ENCODE measurements at regions not wholly inside any gene's neighbourhood (a gene's known extent, or its start where the extent isn't known, plus 50 kb on each side); places are given as distances from the start of the nearest gene placed in this dataset.

GRCh38 chr13:91106565-91106964, 240.9 kb upstream of the MIR17HG start:
- Histone ChIP-seq H3K4me1 (replicated peaks in 1 of 2; ENCODE audit: control insufficient read depth in 2 of 2, insufficient read depth in 2 of 2, low read length in 2 of 2) (no peaks in the 10 kb centered on the region), H3K36me3 (ENCODE audit: control insufficient read depth, insufficient read depth, low read length) (no peaks in the 10 kb centered on the region), H2AFZ (ENCODE audit: low read depth, low read length) (no peak overlapping the region), H3K4me2 (ENCODE audit: insufficient read depth, low read length) (no peak overlapping the region), H3K9me3 (replicated peaks; ENCODE audit: control insufficient read depth, insufficient read depth, low read depth, low read length) (no peaks in the 10 kb centered on the region; the same call in 1 of the 2 replicates), H3K4me3 (no peak overlapping the region), H3K9me1 (ENCODE audit: control insufficient read depth, insufficient read depth, low read length) (no peaks in the 10 kb centered on the region), H3K27ac (ENCODE audit: extremely low read depth, low read depth, low read length) (no peak overlapping the region), H3K79me2 (ENCODE audit: control insufficient read depth, insufficient read depth, low read length) (no peaks in the 10 kb centered on the region), H3K9ac (ENCODE audit: insufficient read depth in 1 of 2, low read depth in 2 of 2, low read length in 2 of 2) (no peak overlapping the region), H4K20me1 (replicated peaks; ENCODE audit: control insufficient read depth, insufficient read depth, low read length) (no peaks in the 10 kb centered on the region), H3K27me3 (ENCODE audit: control insufficient read depth in 2 of 2, insufficient read depth in 2 of 2, low read length in 2 of 2) (no peaks in the 10 kb centered on the region)
- POLR2A ChIA-PET = interaction anchor here (0.8 kb wide), 1 partner anchor 10 kb away, joined by 4 read pairs; no protein-coding TSS in a partner anchor
- 11% methylated on average over 2 of the region's 2 CpGs for WGBS (ENCODE audit: insufficient coverage, low coverage, missing lambda C conversion rate)
- DNase-seq (ENCODE audit: extremely low read depth in 1 of 4, low spot score in 3 of 4) (no peak), FAIRE-seq (no peak), ATAC-seq (no peak)
- intact Hi-C loops (cut with micrococcal nuclease) = no loop called here
- no TSS peak for BruUV-seq (replicated peaks)
- TF ChIP-seq NR2F6 (CRISPR knock-in tag; IDR thresholded peaks at IDR 0.05) (no peak), ZNF174 (CRISPR knock-in tag; IDR thresholded peaks at IDR 0.05) (0 out of 2 replicates have a peak, but pooled peaks have one; percentile 11), ZNF224 (CRISPR knock-in tag; IDR thresholded peaks at IDR 0.05) (0 out of 2 replicates have a peak, but pooled peaks have one; percentile 2), TFAM (CRISPR knock-in tag; conservative IDR thresholded peaks at IDR 0.05) (peak; percentile 94; the same call in 1 of the 2 replicates)
- in situ Hi-C loops (cut with MboI) = no loop called here
- CTCF ChIA-PET (ENCODE audit: low intra/inter-chr PET ratio) = no interaction called here

DNA sequence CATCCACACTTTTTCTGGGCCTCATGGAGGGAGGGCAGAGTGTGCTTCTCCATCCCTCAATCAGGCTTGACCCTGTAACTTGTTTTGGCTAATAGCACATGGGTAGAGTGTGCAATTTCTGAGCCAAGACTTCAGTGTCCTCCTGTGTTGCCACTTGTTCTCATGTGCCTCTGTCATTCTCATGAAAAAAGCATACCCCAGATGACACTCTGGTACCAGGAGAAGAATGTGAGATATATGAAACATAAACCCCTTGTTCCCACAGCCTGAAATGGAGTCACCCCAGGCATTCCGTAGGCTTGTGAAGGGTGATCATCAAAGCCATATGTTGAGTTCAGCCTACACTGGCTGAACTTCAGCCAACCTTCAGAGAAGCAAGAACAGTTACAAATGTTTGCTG, 239.2 kb upstream of the MIR17HG start:
- 4% methylated on average over 1 of the region's 1 CpG for WGBS (ENCODE audit: insufficient coverage, low coverage, missing lambda C conversion rate)
- in situ Hi-C loops (cut with MboI) = no loop called here
- TF ChIP-seq IRF2 (CRISPR knock-in tag; IDR thresholded peaks at IDR 0.05) = peak; percentile 90
- TF ChIP-seq ZNF282 (CRISPR knock-in tag; IDR thresholded peaks at IDR 0.05) = 0 out of 2 replicates have a peak, but pooled peaks have one; percentile 86
- TF ChIP-seq MED1 (CRISPR knock-in tag; IDR thresholded peaks at IDR 0.05; ENCODE audit: borderline replicate concordance) = peak; percentile 86; the same call in 1 of the 2 replicates
- TF ChIP-seq ELK1 (CRISPR knock-in tag; IDR thresholded peaks at IDR 0.05) = peak; percentile 54; the same call in 1 of the 2 replicates
- TF ChIP-seq ZC3H4 (CRISPR knock-in tag; IDR thresholded peaks at IDR 0.05; ENCODE audit: borderline replicate concordance) = 0 out of 2 replicates have a peak, but pooled peaks have one; percentile 30
- 0 out of 2 replicates have a peak, but pooled peaks have one; percentile 37 for TF ChIP-seq ATF1 (CRISPR knock-in tag; IDR thresholded peaks at IDR 0.05)
- no peak for TF ChIP-seq ATF1 (tag; IDR thresholded peaks at IDR 0.05)
- TF ChIP-seq FOXA1 (IDR thresholded peaks at IDR 0.05; ENCODE audit: borderline replicate concordance) = 0 out of 2 replicates have a peak, but pooled peaks have one; percentile 13
- TF ChIP-seq SMAD3 (CRISPR knock-in tag; conservative IDR thresholded peaks at IDR 0.05) = no peak
- no peak for TF ChIP-seq PPARD (CRISPR knock-in tag; IDR thresholded peaks at IDR 0.05)
- TF ChIP-seq DLX4 (CRISPR knock-in tag; IDR thresholded peaks at IDR 0.05) = peak; percentile 44; the same call in 1 of the 2 replicates
- TF ChIP-seq CEBPB (tag; IDR thresholded peaks at IDR 0.05) = no peak
- TF ChIP-seq ZNF124 (CRISPR knock-in tag; IDR thresholded peaks at IDR 0.05) = 0 out of 2 replicates have a peak, but pooled peaks have one; percentile 72

More for the DNA sequence above, 239.2 kb upstream of the MIR17HG start:
- no peak overlapping the region for H3K27ac ChIP-seq (ENCODE audit: extremely low read depth, low read depth, low read length)
- H3K79me2 ChIP-seq (ENCODE audit: control insufficient read depth, insufficient read depth, low read length) = no peaks in the 10 kb centered on the region
- no peaks in the 10 kb centered on the region for H4K20me1 ChIP-seq (replicated peaks; ENCODE audit: control insufficient read depth, insufficient read depth, low read length)
- H3K9ac ChIP-seq (ENCODE audit: insufficient read depth in 1 of 2, low read depth in 2 of 2, low read length in 2 of 2) = no peak overlapping the region
- ChIA-PET POLR2A (no interaction called here), CTCF (ENCODE audit: low intra/inter-chr PET ratio) (no interaction called here)
- no peaks in the 10 kb centered on the region for H3K36me3 ChIP-seq (ENCODE audit: control insufficient read depth, insufficient read depth, low read length)
- no peaks in the 10 kb centered on the region for H3K9me1 ChIP-seq (ENCODE audit: control insufficient read depth, insufficient read depth, low read length)
- H3K27me3 ChIP-seq (ENCODE audit: control insufficient read depth in 2 of 2, insufficient read depth in 2 of 2, low read length in 2 of 2) = no peaks in the 10 kb centered on the region
- ATAC-seq (no peak), DNase-seq (ENCODE audit: extremely low read depth in 1 of 4, low spot score in 3 of 4) (no peak), FAIRE-seq (no peak)
- no peak overlapping the region for H2AFZ ChIP-seq (ENCODE audit: low read depth, low read length)
- intact Hi-C loops (cut with micrococcal nuclease) = no loop called here
- H3K4me1 ChIP-seq (replicated peaks in 1 of 2; ENCODE audit: control insufficient read depth in 2 of 2, insufficient read depth in 2 of 2, low read length in 2 of 2) = no peaks in the 10 kb centered on the region
- H3K4me3 ChIP-seq = no peak overlapping the region
- no TSS peak for BruUV-seq (replicated peaks)
- no peak overlapping the region for H3K4me2 ChIP-seq (ENCODE audit: insufficient read depth, low read length)
- H3K9me3 ChIP-seq (replicated peaks; ENCODE audit: control insufficient read depth, insufficient read depth, low read depth, low read length) = no peaks in the 10 kb centered on the region; the same call in 1 of the 2 replicates

Measured in K562 (cell line).